A549 (cell line): ENCODE measurements at regions not wholly inside any gene's neighbourhood (a gene's known extent, or its start where the extent isn't known, plus 50 kb on each side); places are given as distances from the start of the nearest gene placed in this dataset.

Experiments used
- ATAC-seq, 2 experiments: fragments of 200-7000 bp in 1 of 2; fragments of >200 bp in 1 of 2; cut with Nextera tagmentation in 1 of 2; cut with Tn5 transposase in 1 of 2; 3 replicates each; pipeline versions ENCODE4 v1.8.0 to v1.9.1; 2018 to 2020; ENCODE audit warnings: mild to moderate bottlenecking in 1 of 2, moderate library complexity in 1 of 2
- CTCF ChIA-PET: fragments of 300-600 bp; sonication (Branson Sonifier 250); formaldehyde crosslinking; extraction: SDS; loops from one replicate; lab custom pipeline; 2021; ENCODE audit warnings: antibody characterized with exemption, inconsistent platforms; lab: Yijun Ruan, JAX
- POLR2A ChIA-PET: fragments of 350-600 bp; formaldehyde crosslinking; extraction: SDS; loops from one replicate; lab custom pipeline; 2021; ENCODE audit warnings: antibody characterized with exemption, inconsistent platforms; lab: Yijun Ruan, JAX
- DNase-seq, 2 experiments: peaks; one replicate each; pipeline versions ENCODE4 v3.0.0 to v3.0.0-alpha.2; 2011 to 2016; ENCODE audit warnings: low read depth in 1 of 2, low spot score in 1 of 2
- FAIRE-seq: peaks from 2 replicates; lab custom pipeline; 2011; peaks lifted over from hg19 to GRCh38; lab: Jason Lieb, UNC
- H3K27ac ChIP-seq, 2 experiments: fragments of >200 bp; sonication (Bioruptor Twin); formaldehyde crosslinking; 3 replicates each; pipeline ENCODE4 v1.5.1; 2016 to 2017
- H3K4me1 ChIP-seq: fragments of >200 bp; sonication (Bioruptor Twin); formaldehyde crosslinking; 3 replicates; pipeline ENCODE4 v1.6.1; 2016
- H3K4me2 ChIP-seq: fragments of >200 bp; sonication (Bioruptor Twin); formaldehyde crosslinking; 3 replicates; pipeline ENCODE4 v1.6.1; 2016
- H3K4me3 ChIP-seq: fragments of >200 bp; sonication (Bioruptor Twin); formaldehyde crosslinking; 3 replicates; pipeline ENCODE4 v1.5.1; 2016
- H3K9me3 ChIP-seq: fragments of >200 bp; sonication (Bioruptor Twin); formaldehyde crosslinking; 3 replicates; pipeline ENCODE4 v1.6.1; 2016
- BCL3 ChIP-seq: fragments of >200 bp; sonication (Bioruptor Twin); formaldehyde crosslinking; IDR thresholded peaks from 3 replicates; pipeline ENCODE4 v1.6.1; 2016
- CBX2 ChIP-seq: fragments of 200-600 bp; sonication (generic); IDR thresholded peaks from 2 replicates; pipeline ENCODE4 v1.6.1; 2016; ENCODE audit warnings: low read depth, mild to moderate bottlenecking, borderline replicate concordance
- CBX8 ChIP-seq: fragments of 200-600 bp; sonication (generic); IDR thresholded peaks from 2 replicates; pipeline ENCODE4 v1.6.1; 2016
- CEBPB ChIP-seq, 2 experiments: fragments of >200 bp in 1 of 2; sonication (Bioruptor Twin) in 1 of 2; formaldehyde crosslinking in 1 of 2; IDR thresholded peaks; 2 replicates each; pipeline ENCODE4 v1.6.1; 2012 to 2016
- CHD2 ChIP-seq: fragments of 150-350 bp; IDR thresholded peaks from 2 replicates; pipeline ENCODE4 v1.6.1; 2014; ENCODE audit warnings: low read length; ENCODE audit not compliant: partially characterized antibody
- CHD4 ChIP-seq: fragments of 200-600 bp; sonication (generic); IDR thresholded peaks from 2 replicates; pipeline ENCODE4 v1.6.1; 2016; ENCODE audit warnings: antibody characterized with exemption, mild to moderate bottlenecking, borderline replicate concordance
- EHF ChIP-seq: fragments of 250-450 bp; sonication (Bioruptor Pico); IDR thresholded peaks from 2 replicates; pipeline ENCODE4 v1.5.0; 2020; ENCODE audit warnings: mild to moderate bottlenecking
- ELK1 ChIP-seq: fragments of 150-350 bp; IDR thresholded peaks from 2 replicates; pipeline ENCODE4 v1.6.1; 2014; ENCODE audit warnings: low read depth, mild to moderate bottlenecking, low read length
- FOSL2 ChIP-seq, 2 experiments: fragments of 450-650 bp in 1 of 2; fragments of >200 bp in 1 of 2; sonication (Bioruptor Twin) in 1 of 2; formaldehyde crosslinking; IDR thresholded peaks; 2 replicates each; pipeline versions ENCODE4 v1.5.0 to v1.6.1; 2016 to 2020; ENCODE audit warnings: mild to moderate bottlenecking in 1 of 2, moderate library complexity in 1 of 2
- FOXS1 ChIP-seq: fragments of 250-450 bp; sonication (Bioruptor Pico); IDR thresholded peaks from 2 replicates; pipeline ENCODE4 v1.5.0; 2020; ENCODE audit warnings: mild to moderate bottlenecking, moderate library complexity
- HDAC2 ChIP-seq: fragments of 200-600 bp; sonication (generic); IDR thresholded peaks from 2 replicates; pipeline ENCODE4 v1.6.1; 2016
- HMGXB4 ChIP-seq: fragments of 250-450 bp; sonication (Bioruptor Pico); IDR thresholded peaks from 2 replicates; pipeline ENCODE4 v1.5.0; 2021; ENCODE audit warnings: mild to moderate bottlenecking, moderate library complexity, borderline replicate concordance
- HOXB13 ChIP-seq: fragments of 250-450 bp; sonication (Bioruptor Pico); IDR thresholded peaks from 2 replicates; pipeline ENCODE4 v1.5.0; 2020; ENCODE audit warnings: low read depth, mild to moderate bottlenecking, moderate library complexity
- HOXB5 ChIP-seq: fragments of 250-450 bp; sonication (Bioruptor Pico); IDR thresholded peaks from 2 replicates; pipeline ENCODE4 v1.5.0; 2020; ENCODE audit warnings: mild to moderate bottlenecking, moderate library complexity
- JUN ChIP-seq, 2 experiments: fragments of >200 bp; sonication (Bioruptor Twin); formaldehyde crosslinking; IDR thresholded peaks; 2 replicates in 1 of 2; 3 replicates in 1 of 2; pipeline ENCODE4 v1.6.1; 2016 to 2017
- MAFK ChIP-seq: fragments of 450-650 bp; IDR thresholded peaks from 2 replicates; pipeline ENCODE4 v1.6.1; 2014; ENCODE audit not compliant: partially characterized antibody
- NFE2L2 ChIP-seq: fragments of 150-350 bp; conservative IDR thresholded peaks from 2 replicates; pipeline ENCODE4 v1.6.1; 2014; ENCODE audit warnings: low read length
- PHF8 ChIP-seq: fragments of 200-600 bp; sonication (generic); IDR thresholded peaks from 2 replicates; pipeline ENCODE4 v1.6.1; 2016; ENCODE audit warnings: low read depth, mild to moderate bottlenecking, antibody characterized with exemption, moderate library complexity, borderline replicate concordance
- RARB ChIP-seq: fragments of 250-450 bp; sonication (Bioruptor Pico); IDR thresholded peaks from 2 replicates; pipeline ENCODE4 v1.8.0; 2021; ENCODE audit warnings: mild to moderate bottlenecking, moderate library complexity
- RFX5 ChIP-seq: fragments of 450-650 bp; IDR thresholded peaks from 2 replicates; pipeline ENCODE4 v1.7.1; 2014; ENCODE audit warnings: antibody characterized with exemption, mild to moderate bottlenecking, moderate library complexity
- RNF2 ChIP-seq: fragments of 200-600 bp; sonication (generic); IDR thresholded peaks from 2 replicates; pipeline ENCODE4 v1.6.1; 2016; ENCODE audit warnings: low read depth, mild to moderate bottlenecking, antibody characterized with exemption, moderate library complexity, borderline replicate concordance
- SREBF2 ChIP-seq: fragments of 450-650 bp; IDR thresholded peaks from 2 replicates; pipeline ENCODE4 v1.6.1; 2014; ENCODE audit warnings: mild to moderate bottlenecking, moderate library complexity
- TFCP2L1 ChIP-seq: fragments of 250-450 bp; sonication (Bioruptor Pico); IDR thresholded peaks from 2 replicates; pipeline ENCODE4 v1.5.0; 2021; ENCODE audit warnings: mild to moderate bottlenecking
- ZC3H11A ChIP-seq: fragments of 450-650 bp; IDR thresholded peaks from 2 replicates; pipeline ENCODE4 v1.6.1; 2014; ENCODE audit warnings: antibody characterized with exemption, mild to moderate bottlenecking
- ZFP36 ChIP-seq: fragments of 450-650 bp; IDR thresholded peaks from 2 replicates; pipeline ENCODE4 v1.6.1; 2014; ENCODE audit warnings: borderline replicate concordance; ENCODE audit not compliant: partially characterized antibody
- WGBS: methylation state at CpG from one replicate; pipeline ENCODE4 v1.1.6; 2017; ENCODE audit errors: missing lambda C conversion rate; 5-methylcytosine and 5-hydroxymethylcytosine counted together

- FAIRE-seq: no peak
- H3K27ac ChIP-seq: no peak overlapping the region
- POLR2A ChIA-PET: no interaction called here
- CTCF ChIA-PET: no interaction called here
- no peak overlapping the region for H3K4me2 ChIP-seq
- no peak overlapping the region for H3K4me3 ChIP-seq
- TF ChIP-seq JUN (IDR thresholded peaks at IDR 0.05): no peak
- no peak for TF ChIP-seq MAFK
- 6% methylated on average over 2 of the region's 2 CpGs for WGBS
- no peak for ATAC-seq
- DNase-seq: no peak
- no peaks in the 10 kb centered on the region for H3K9me3 ChIP-seq
- no peaks in the 10 kb centered on the region for H3K4me1 ChIP-seq
Observed at GRCh38 chr18:78849458-78849857, 130.2 kb upstream of the SALL3 start.

- 33% methylated on average over 3 of the region's 3 CpGs for whole genome bisulfite sequencing
- no peak overlapping the region for H3K4me2 ChIP-seq
- no peak overlapping the region for H3K4me3 ChIP-seq
- TF ChIP-seq FOSL2 (IDR thresholded peaks at IDR 0.05) (no peak), FOSL2 (CRISPR knock-in tag; IDR thresholded peaks at IDR 0.05) (no peak), CHD2 (no peak), CEBPB (IDR thresholded peaks at IDR 0.05) (no peak), FOXS1 (CRISPR knock-in tag) (no peak), RFX5 (no peak), CBX2 (no peak), HDAC2 (no peak), ELK1 (no peak), NFE2L2 (no peak), PHF8 (no peak), BCL3 (no peak), SREBF2 (no peak), RNF2 (no peak), ZFP36 (no peak), RARB (CRISPR knock-in tag) (no peak), HOXB13 (no peak), ZC3H11A (no peak), TFCP2L1 (CRISPR knock-in tag) (no peak)
- no peak overlapping the region for H3K27ac ChIP-seq
- no peak for DNase-seq
- no peak for ATAC-seq
- ChIA-PET POLR2A (no interaction called here), CTCF (no interaction called here)
- FAIRE-seq: no peak
- H3K4me1 ChIP-seq: no peaks in the 10 kb centered on the region
- no peaks in the 10 kb centered on the region for H3K9me3 ChIP-seq
Observed at GRCh38 chr18:78853341-78853740, 126.3 kb upstream of the SALL3 start.

- FAIRE-seq: no peak
- H3K4me2 ChIP-seq: no peak overlapping the region
- no peaks in the 10 kb centered on the region for H3K4me1 ChIP-seq
- ChIA-PET POLR2A (no interaction called here), CTCF (no interaction called here)
- no peaks in the 10 kb centered on the region for H3K9me3 ChIP-seq
- ATAC-seq: no peak
- TF ChIP-seq CHD4 (no peak), EHF (CRISPR knock-in tag) (no peak), HOXB5 (CRISPR knock-in tag) (no peak), ZC3H11A (no peak), HMGXB4 (CRISPR knock-in tag) (no peak), CBX8 (no peak)
- 25% methylated on average over 4 of the region's 4 CpGs for WGBS
- H3K4me3 ChIP-seq: no peak overlapping the region
- DNase-seq: no peak
- H3K27ac ChIP-seq: no peak overlapping the region
Observed at GRCh38 chr18:78855188-78855587, 124.4 kb upstream of the SALL3 start.
